H54 (cell line): ENCODE measurements at regions not wholly inside any gene's neighbourhood (a gene's known extent, or its start where the extent isn't known, plus 50 kb on each side); places are given as distances from the start of the nearest gene placed in this dataset.

Experiments
- DNase-seq: peaks from one replicate; pipeline ENCODE4 v3.0.0; 2011; ENCODE audit warnings: low spot score, mixed read lengths; ENCODE audit not compliant: insufficient read length
- FAIRE-seq: peaks from 3 replicates; lab custom pipeline; 2011; peaks lifted over from hg19 to GRCh38; lab: Jason Lieb, UNC
- POLR2A ChIP-seq: IDR thresholded peaks from 2 replicates; pipeline ENCODE4 v1.6.1; 2011; ENCODE audit warnings: low read depth, mild to moderate bottlenecking, low read length

- DNase-seq (no peak), FAIRE-seq (no peak)
- TF ChIP-seq POLR2A, result no peak
These were observed 52.0 kb upstream of the BMP2 start for GRCh38 chr20:6715401-6715941.

- no peak for TF ChIP-seq POLR2A
- DNase-seq (no peak), FAIRE-seq (no peak)
These were observed 53.2 kb upstream of the BMP2 start for GRCh38 chr20:6714279-6714711.

- no peak for FAIRE-seq
These were observed 55.4 kb upstream of the BMP2 start for GRCh38 chr20:6711951-6712649.

GRCh38 chr20:6709910-6710595 lies 57.4 kb upstream of the BMP2 start:
- TF ChIP-seq POLR2A, result no peak
- DNase-seq (no peak), FAIRE-seq (no peak)

More at GRCh38 chr20:6711951-6712649, 55.4 kb upstream of the BMP2 start:
- no peak for DNase-seq
- no peak for TF ChIP-seq POLR2A

- DNase-seq (no peak), FAIRE-seq (no peak)
- TF ChIP-seq POLR2A, result no peak
These were observed 59.5 kb upstream of the BMP2 start for GRCh38 chr20:6708010-6708409.

- DNase-seq, result no peak
- no peak for FAIRE-seq
These were observed 60.1 kb upstream of the BMP2 start for GRCh38 chr20:6707321-6707831.

GRCh38 chr20:6705926-6706548 lies 61.4 kb upstream of the BMP2 start:
- no peak for FAIRE-seq
- no peak for DNase-seq
- TF ChIP-seq POLR2A, result no peak

More at GRCh38 chr20:6707321-6707831, 60.1 kb upstream of the BMP2 start:
- no peak for TF ChIP-seq POLR2A

GRCh38 chr20:6705106-6705766 lies 62.2 kb upstream of the BMP2 start:
- DNase-seq (no peak), FAIRE-seq (no peak)
- no peak for TF ChIP-seq POLR2A

GRCh38 chr20:6704132-6704861 lies 63.2 kb upstream of the BMP2 start:
- DNase-seq (no peak), FAIRE-seq (no peak)
- no peak for TF ChIP-seq POLR2A

GRCh38 chr20:6703656-6704055 lies 63.8 kb upstream of the BMP2 start:
- no peak for TF ChIP-seq POLR2A
- FAIRE-seq, result no peak
- no peak for DNase-seq

GRCh38 chr20:6703047-6703446 lies 64.4 kb upstream of the BMP2 start:
- no peak for TF ChIP-seq POLR2A
- DNase-seq, result no peak

GRCh38 chr20:6702144-6702543 lies 65.3 kb upstream of the BMP2 start:
- FAIRE-seq (no peak), DNase-seq (no peak)
- TF ChIP-seq POLR2A, result no peak

More at GRCh38 chr20:6703047-6703446, 64.4 kb upstream of the BMP2 start:
- no peak for FAIRE-seq
